Activated CD4-positive, alpha-beta T cell treated with anti-CD3 and anti-CD28 coated beads, Interleukin-2, amount 50 U/mL, for 4 hours (primary cell): ENCODE measurements at regions not wholly inside any gene's neighbourhood (a gene's known extent, or its start where the extent isn't known, plus 50 kb on each side); places are given as distances from the start of the nearest gene placed in this dataset.
"Not testable (repeated sequence)": the region's sequence is repeated elsewhere in the genome, so short reads cannot be mapped to it uniquely, and the experiment has no call there.

Experiments
- DNase-seq, 2 experiments: peaks; one replicate each; pipeline ENCODE4 v3.0.0-alpha.2; 2020

DNA sequence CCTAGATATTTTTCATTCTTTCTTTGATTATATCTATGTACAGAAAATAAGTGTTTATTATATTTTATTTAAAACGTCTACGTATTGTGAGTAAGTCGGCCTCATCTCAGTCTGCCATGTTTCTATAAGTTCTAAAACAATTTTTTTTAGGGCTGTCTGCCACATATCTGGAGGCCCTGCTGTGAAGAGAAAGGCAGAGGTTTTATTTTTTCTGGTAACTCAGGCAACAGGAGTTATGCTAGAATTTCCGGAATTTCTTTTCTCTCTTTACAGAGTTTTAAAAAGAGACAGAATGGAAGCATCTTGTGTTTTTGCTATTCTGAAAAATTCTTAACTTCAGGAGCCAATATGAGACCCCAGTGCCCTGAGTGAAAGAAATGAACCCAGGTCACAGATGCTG is 1124.0 kb upstream of the TENM3 start:
- DNase-seq = no peak

DNA sequence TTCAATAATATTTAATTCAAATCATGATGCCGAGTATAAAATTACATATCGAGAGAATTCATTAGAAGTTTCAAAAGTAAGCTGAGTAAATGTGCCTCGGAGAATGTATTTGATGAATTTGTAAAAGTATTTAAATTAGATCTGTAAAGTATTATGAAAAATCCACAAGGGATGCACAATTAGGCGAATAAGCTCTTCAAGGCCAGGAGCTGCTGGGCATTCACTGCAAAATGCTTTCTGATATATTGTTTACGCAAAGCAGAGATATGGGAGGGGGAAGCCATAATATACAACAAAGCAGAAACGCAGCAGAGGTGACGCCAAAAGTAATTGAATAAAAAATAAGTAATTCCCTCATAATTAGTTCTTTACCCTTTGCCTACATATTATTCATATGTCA is 1121.5 kb upstream of the TENM3 start:
- DNase-seq = no peak

DNA sequence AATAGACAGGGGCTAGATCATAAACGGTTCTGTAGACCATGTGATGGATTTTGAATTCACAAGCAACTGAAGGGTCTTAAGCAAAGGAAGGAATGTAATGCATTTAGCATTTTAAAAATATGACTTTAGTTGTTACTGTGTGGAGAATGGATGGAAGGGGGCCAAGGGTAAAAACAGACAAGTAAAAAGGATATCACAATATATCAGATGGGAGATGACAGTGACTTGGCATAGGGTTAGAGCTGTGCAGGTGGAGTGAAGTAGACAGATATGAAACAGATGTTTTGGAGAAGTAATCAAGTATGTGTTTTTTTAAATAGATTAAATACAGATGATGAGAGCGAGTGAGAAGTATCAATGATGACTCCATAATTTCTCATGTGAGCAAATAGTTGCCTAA is 1116.0 kb upstream of the TENM3 start:
- DNase-seq = no peak

DNA sequence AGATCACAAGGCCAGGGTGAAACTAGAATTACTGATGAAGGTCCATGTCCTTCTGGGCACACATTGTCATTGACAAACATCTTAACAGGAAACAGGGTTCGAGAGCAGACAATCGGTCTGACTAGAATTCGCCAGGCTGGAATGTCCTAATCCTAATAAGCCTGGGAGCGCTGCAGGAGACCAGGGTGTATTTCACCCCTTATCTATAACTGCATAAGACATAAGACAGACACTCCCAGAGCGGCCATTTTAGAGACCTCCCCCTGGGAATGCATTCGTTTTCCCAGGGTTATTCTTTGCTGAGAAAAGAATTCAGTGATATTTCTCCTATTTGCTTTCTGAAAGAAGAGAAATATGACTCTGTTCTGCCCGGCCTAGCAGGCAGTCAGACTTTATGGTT is 1112.9 kb upstream of the TENM3 start:
- DNase-seq = not testable (repeated sequence)

DNA sequence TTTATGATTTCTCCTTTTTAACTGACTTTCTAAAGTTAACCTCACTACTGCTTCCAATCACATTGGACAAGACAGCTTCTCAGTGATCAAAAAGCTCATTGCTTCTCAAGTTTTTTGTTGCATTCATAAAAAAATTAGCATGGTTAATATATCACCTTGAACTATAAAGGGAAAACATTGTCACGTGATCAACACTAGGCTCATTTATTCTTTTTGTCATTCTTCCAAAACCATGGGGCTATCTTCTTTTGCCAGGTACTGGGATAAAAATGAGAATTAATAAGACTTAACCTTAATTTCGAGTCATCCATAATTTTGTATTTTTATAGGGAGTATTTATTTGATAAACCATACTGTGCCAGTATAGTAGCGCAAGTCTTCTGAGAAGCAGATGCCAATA is 1105.9 kb upstream of the TENM3 start:
- DNase-seq = no peak

DNA sequence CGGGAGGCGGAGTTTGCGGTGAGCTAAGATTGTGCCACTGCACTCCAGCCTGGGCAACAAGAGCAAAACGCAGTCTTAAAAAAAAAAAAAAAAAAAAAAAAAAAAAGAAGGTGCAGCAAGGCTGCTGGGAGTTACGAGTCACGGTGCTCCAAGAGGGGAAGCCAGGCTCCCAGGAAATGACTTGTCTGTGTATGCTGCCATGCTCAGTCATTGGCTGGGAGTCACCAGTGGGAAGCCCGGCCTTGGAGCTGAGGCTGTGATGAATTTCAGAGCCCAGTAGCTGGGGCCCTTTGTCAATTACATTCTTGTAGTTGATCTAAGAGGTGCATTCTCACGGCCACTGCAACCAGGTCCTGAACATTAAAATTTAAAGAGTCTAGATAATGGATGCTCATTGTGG is 1105.1 kb upstream of the TENM3 start:
- no peak for DNase-seq

DNA sequence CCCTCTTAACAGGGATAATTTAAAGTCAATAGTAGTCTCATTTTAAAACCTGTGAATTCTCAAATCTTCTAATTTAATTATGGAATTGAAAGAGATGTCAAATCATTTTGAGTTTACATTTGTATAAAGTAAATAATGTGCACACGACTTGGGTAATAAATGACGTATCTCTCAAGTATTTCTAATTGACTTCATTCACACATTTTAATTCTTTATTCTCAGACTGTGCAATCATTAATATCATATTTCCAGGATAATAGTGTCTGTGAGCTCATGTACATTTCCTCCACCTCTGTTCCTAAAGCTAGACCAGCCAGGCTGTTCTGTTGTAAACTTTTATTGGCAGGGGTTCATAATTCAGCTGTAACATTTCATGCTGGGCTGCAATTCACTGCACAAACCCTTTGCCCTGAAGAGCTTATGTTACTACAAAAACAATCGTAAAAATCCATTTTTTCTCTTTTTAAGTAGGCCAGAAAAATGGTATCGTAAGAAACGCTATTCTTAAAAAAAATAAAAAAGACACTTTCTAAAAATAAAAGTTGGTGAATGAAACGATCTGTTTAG is 1103.1 kb upstream of the TENM3 start:
- no peak for DNase-seq

DNA sequence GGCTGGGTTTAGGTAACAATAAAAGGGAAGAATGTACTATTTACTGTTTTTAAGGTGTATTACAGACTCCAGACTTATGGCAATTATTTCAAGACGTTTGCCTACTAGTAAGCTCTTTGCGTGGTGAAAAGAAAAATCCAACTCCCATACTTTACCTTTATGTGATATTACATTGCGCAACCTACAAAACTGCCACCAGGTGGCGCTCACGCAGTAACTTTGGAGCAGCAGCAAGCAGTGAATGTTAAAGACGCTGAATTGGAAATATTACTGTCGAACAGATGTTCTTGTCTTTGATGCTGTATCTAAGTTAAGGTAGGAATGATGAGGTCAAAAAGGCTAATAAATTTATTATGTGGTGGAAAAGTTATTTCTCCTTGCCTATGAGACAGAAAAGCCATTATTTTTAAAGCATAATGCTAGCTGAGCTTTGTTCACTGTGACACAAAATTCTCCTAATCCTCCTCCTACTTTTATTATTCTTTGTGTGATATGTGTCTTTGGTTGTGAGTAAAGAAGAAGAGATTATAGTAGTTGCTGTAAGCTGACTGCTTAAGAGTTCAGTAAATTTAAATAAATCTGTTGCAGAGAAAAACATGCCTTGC is 1099.8 kb upstream of the TENM3 start:
- DNase-seq = peak; percentile 54 to 55

DNA sequence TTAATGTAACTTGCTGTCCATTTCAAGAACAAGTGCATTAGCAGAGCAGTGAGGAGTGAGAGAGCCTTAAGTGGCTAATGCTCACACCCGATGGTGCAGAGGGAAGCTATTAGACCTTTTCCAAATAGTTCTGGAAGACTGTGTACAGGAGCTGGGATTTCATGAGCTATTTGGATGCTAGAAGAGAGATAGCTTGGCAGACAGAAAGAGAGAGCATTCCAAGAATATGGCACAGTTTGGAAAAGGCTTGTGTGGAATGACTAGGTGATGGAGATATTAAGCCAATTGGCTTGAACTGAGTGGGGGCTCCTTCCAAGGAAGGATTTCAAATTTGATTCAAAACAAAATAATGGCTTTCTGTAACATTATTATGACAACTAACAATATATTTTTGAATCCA is 1097.2 kb upstream of the TENM3 start:
- no peak for DNase-seq

DNA sequence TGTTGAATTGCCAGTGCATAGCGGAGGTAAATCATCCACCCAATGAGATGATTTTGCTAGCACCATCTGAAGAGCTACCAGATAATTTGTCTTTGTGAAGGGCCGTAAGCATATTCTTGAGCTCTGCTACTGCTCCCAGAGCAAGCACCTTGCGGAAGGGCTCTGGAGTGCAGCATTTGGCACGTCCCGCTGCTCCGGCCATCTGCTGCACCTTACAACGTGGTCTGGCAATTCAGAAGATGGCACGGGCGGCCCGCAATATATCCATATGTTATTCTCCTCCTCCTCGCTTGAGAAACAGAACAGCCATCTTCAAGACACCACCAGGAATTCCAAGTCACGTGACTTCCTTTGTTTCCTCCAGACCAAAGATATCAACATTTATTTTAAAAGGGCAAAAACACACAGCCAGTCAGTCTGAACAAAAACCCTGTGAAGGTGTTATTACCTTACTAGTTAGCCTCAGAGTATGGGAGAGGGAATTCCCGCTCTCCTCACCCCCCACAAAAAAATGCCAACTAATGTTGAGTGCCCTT is 1095.7 kb upstream of the TENM3 start:
- DNase-seq = no peak

DNA sequence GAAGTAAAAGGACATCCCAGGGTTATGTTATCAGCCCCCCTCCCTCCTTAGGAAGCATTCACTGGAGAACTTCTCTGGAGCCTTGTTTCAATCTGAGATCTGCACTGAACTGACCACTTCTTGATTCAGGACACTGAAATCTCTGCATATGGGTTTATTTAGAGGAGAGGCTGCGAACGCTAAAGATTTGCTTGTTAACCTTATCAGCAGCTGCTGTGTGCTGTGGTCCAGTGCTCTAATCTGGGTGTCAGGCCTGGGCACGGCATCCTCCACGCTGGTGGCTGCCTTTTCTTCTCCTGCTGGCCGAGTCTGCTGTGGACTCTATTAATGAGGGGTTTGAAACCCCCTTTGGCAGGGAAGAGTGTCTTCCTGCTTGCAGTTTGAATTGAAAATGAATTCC is 1094.7 kb upstream of the TENM3 start:
- no peak for DNase-seq

DNA sequence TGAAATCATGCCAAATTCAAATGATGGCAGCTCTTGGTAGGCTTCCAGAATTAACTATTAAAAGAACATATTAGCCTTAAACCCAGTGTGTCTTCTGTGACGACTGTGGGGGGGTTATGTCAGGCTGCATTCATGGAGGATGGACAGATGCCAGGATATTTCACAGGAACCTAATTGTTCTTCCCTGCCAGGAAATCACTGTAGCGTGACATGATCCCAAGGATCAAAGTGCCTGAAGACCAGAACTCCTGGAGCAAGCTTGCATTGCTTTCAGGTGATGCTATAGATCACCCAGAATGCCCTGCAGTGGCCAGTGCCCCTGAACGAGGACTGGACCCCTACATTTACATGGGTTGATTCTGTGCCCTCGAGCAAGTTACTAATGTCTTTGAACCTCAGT is 1093.0 kb upstream of the TENM3 start:
- no peak for DNase-seq

DNA sequence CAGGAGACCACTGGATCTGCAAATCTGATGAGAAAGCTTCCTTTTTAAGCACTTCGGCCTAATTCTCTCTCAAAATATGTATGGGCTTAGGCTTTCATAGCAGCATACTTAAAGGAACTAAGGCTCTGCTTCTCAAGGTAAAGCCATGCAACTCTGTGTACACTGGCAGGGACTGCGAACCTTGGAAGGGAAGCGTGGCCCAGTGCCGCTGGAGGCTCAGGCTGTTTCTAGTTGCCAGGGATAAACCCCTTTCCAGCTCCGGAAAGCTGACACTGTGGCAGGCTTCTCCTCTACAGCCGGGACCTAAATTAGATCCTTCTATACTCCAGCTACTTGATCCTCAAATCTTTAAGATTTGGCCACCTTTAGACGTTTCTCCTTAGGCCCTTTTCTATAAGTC is 1091.3 kb upstream of the TENM3 start:
- DNase-seq = no peak

DNA sequence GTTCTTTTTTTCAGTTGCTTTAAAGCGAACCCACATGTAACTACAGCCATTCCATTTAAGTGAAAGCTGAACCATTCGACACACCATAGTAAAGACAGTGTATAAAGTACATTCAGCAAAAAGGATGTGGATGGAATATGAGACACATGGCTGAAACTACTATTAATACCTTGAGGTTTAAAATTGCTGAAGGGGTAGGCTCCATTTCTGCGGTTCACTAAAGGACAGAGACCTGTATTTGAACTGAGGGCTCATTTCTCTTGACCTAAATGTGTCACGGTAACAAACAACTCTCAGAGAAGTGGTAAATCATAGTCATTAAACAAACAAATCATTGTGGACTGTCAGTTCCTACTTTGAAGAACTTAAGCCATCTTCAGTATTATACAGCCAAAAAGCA is 1085.6 kb upstream of the TENM3 start:
- DNase-seq = no peak

DNA sequence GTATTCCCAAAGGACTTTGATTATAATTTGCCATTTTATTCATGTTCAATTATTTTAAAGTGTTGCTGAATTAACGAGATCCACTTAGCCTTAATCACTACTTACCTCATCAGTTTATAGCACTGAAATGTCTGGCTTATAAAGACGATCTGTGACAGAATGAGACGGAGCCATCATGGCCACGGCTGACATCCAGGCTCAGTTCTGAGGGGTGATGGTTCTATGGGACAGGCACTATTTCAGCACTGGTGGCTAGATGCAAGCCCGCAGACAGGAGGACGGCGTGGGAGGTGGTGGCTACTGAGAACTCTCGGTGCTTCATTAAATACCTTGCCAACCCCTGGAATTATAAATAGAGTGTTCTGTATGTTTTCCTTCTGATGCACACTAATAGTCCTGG is 1084.2 kb upstream of the TENM3 start:
- no peak for DNase-seq

DNA sequence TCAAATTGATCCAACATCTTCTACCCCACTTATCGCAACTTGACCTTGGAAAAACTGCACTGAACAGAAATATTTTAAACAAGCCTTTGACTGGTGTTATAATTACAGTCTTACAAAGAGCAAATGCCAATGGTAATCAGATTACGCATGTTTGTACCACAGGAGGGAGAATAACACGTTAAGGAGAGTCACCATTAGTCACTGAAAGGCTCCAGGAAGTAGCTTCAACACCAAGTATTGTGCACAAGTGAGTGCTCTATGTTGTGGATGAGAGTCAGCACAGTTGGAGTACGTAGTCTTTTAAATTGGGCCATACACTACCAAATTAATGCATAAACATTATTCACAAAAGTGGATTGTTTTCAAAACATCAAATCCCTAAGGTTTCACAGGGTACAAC is 1081.5 kb upstream of the TENM3 start:
- DNase-seq = no peak

DNA sequence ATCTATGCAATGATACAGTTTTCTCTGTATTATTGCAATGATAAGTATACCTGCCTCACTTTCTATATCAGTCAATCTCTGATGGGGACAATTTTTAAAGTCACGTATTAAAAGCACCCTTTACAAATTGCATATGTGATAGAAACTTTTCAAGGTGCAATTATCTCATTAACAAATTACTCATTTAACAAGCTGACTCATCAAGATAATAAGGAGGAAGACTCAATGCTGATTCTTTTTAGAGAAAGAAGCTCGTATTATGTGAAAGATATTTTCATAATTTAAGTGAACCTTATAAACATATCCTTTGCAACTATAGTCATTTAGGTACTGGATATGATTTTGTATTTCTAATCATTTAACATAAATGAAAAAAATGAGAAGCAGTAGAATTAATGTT is 1080.9 kb upstream of the TENM3 start:
- no peak for DNase-seq

DNA sequence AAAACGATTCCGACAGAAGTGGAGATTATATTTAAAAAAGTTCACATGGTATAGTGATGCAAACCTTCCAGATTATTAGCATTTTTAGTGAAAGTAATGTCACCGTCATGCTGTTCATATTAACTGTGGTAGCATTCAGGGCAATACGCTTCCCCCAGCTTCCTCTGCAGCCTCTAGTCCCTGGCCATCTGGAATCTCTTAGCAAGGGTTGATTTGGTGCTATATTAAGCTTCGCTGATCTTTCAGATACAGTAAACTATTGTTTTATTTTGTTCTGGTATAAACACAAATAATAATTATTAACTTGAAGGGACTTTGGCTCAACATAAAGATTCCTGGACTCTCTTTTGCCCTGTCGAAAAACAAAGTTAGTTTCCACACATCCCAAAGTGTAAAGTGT is 1080.5 kb upstream of the TENM3 start:
- no peak for DNase-seq

DNA sequence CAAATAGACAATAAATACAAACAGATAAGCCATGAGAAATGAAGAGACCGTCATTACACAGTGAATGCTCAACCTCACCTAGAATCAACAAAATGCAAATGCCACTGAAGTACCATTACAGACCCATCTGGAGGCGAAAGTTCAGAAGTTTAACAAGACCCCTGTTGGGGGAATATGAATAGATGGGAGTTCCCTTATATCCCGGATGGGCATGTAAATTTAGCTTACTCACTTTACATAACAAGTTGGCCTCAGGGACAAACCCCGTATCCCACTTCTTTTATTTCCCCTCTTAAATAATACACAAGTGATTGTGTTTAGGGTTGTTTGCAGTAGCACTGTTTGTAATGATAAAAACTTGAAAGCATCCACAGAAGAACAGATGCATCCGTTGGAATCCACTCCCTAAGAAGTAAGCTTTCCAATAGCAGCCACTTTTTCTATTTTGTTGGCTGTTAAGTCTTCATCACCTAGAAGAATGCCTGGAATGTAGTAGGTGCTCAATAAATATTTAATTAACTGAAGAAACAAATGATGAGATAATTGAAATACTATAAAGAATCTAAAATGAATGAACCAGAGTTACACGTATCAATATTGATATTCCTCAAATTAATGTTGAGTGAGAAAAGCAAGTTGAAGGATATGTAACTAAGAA is 1076.3 kb upstream of the TENM3 start:
- no peak for DNase-seq

DNA sequence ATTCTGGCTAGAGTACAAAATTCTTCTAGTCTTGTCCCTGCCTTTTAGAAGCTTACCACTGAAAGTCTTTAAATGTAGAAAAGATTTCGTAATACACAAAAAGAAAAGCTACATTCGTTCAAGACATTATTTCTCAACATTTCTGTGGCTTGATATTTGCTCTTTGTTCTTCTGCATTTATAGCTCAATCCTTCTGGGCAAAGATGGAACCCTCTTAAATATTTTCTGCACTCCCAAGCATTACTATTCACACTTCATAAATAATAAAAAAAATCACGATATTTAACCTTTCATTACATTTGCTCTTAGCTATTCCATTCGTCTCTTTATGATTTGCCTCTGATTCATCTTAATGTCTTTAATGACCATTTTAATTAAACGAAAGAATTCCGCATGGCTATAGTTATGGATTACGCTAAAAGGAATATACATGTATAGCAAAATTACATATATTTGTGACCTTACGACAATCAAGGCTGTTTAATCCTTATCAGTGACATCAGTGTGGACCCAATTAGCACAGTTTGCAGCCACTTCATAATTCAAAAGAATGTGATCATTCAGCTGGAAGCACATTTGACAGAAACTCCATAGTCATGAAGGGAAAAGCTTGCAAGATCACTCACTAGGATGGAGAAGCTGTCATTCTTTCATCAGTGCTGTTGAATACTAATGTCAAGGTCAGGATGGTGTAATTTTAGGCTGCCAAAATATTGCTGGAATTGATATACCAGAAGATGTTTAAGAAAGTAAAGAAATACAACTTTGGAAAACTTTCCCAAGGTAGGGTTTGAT is 1075.0 kb upstream of the TENM3 start:
- no peak for DNase-seq

DNA sequence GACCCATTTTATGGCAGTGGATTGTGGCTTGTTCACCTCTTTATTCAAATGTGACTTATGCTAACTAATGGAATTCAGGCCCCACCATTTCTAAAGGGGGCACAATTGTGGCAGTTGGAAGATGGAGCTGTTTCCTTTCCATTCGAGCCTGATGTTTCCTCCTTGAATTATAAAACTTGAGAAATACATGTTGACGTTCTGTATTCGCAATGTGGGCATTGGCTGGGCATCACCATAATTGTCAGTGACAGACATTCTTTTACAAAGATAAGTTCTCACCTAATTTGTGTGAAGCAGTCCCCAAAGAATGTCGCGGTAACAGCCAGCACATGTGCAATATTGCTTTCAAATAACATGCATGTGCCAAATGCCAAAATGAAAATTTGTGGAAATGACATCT is 1070.2 kb upstream of the TENM3 start:
- DNase-seq = no peak

DNA sequence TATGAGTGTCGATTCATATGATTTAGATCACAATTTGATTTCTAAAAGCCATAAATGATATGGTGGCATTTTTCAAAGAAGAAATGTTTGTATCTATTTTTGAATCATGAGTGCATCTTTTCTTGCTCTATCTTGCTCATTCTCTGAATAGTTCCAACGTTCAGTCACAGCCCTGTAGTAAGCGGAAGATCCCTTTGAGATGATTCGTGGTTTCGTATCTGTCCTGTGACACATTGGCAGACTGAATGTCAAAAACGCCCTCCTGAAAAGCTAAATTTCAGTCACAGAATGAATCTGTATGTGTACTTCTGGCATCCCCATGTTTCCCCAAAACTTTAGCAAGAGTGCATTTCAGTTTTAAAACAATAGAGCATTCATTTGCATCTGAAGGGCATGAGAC is 1066.9 kb upstream of the TENM3 start:
- DNase-seq = no peak

DNA sequence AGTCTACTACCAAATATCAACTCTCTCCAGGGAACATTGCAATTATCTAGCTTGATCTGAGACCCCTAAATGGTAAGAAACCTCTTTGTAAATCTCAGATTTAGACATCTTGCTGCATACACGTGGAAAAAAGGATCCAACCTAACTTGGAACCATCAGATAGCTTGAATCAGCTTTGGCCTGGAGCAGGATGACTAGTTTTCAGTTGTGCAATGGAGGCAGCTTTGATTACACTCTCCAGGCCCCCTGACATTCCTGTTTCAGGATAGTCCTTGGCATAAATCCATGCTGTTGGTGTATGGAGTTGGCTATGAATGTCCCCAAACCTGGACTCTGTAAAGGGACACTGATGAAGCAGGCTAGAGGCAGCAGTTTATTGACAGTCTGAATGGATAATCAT is 1061.9 kb upstream of the TENM3 start:
- DNase-seq = no peak

DNA sequence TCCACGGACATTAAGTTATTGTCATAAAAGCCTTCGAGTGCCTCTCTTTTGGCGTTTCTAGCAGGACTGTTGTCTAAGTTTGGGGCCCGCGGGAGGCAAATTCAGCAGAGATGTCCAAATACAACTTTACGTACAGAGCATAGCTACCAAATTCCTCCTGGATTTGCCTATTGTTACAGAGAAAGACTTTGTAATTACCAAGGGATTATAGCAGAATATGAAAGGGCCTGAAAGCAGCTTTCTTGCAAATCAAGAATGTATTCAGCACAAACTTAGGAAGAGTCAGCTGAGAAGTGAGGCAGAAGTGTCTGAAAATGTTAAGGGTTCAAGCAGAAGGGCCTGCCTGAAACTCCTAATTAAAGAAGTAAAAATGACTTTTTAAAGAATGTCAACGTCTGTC is 1053.5 kb upstream of the TENM3 start:
- DNase-seq = no peak
